ENCODE measurements at regions not wholly inside any gene's neighbourhood (a gene's known extent, or its start where the extent isn't known, plus 50 kb on each side); places are given as distances from the start of the nearest gene placed in this dataset.

- Histone ChIP-seq H3K27ac (no peak overlapping the region), H3K4me1 (no peaks in the 10 kb centered on the region), H3K36me3 (no peaks in the 10 kb centered on the region), H3K9me3 (replicated peaks) (no peaks in the 10 kb centered on the region), H3K4me3 (no peak overlapping the region), H3K27me3 (no peaks in the 10 kb centered on the region)
- peak in 1 of 2 experiments; percentile 23 for DNase-seq
These were observed 204.4 kb downstream of the HIPK3 start for GRCh38 chr11:33461369-33462125.

- Histone ChIP-seq H3K4me3 (no peak overlapping the region), H3K9me3 (replicated peaks) (no peaks in the 10 kb centered on the region), H3K36me3 (no peaks in the 10 kb centered on the region), H3K27me3 (no peaks in the 10 kb centered on the region), H3K27ac (no peak overlapping the region), H3K4me1 (peaks cover 11% of the 10 kb centered on the region)
- no peak for DNase-seq
These were observed 200.8 kb downstream of the HIPK3 start for GRCh38 chr11:33457948-33458347.

GRCh38 chr11:33455867-33456463, 198.8 kb downstream of the HIPK3 start:
- Histone ChIP-seq H3K36me3 (no peaks in the 10 kb centered on the region), H3K4me3 (no peak overlapping the region), H3K9me3 (replicated peaks) (no peaks in the 10 kb centered on the region), H3K27me3 (no peaks in the 10 kb centered on the region), H3K4me1 (peaks cover 15% of the 10 kb centered on the region), H3K27ac (no peak overlapping the region)
- DNase-seq: no peak

- no peak overlapping the region for H3K27ac ChIP-seq
- H3K9me3 ChIP-seq (replicated peaks): no peaks in the 10 kb centered on the region
- H3K27me3 ChIP-seq: no peaks in the 10 kb centered on the region
- no peak overlapping the region for H3K4me3 ChIP-seq
- peaks cover 15% of the 10 kb centered on the region for H3K4me1 ChIP-seq
- H3K36me3 ChIP-seq: no peaks in the 10 kb centered on the region
- DNase-seq: peak in 1 of 2 experiments; percentile 28
These were observed 197.1 kb downstream of the HIPK3 start for GRCh38 chr11:33454264-33454663.

- Histone ChIP-seq H3K4me1 (peaks cover 15% of the 10 kb centered on the region), H3K27me3 (no peaks in the 10 kb centered on the region), H3K4me3 (no peak overlapping the region), H3K27ac (no peak overlapping the region), H3K9me3 (replicated peaks) (no peaks in the 10 kb centered on the region), H3K36me3 (no peaks in the 10 kb centered on the region)
- no peak for DNase-seq
These were observed 195.8 kb downstream of the HIPK3 start for GRCh38 chr11:33452836-33453624.

GRCh38 chr11:33451364-33451763, 194.2 kb downstream of the HIPK3 start:
- H3K4me3 ChIP-seq: no peak overlapping the region
- no peaks in the 10 kb centered on the region for H3K9me3 ChIP-seq (replicated peaks)
- H3K36me3 ChIP-seq: no peaks in the 10 kb centered on the region
- no peak overlapping the region for H3K27ac ChIP-seq
- DNase-seq: no peak
- H3K4me1 ChIP-seq: peaks cover 15% of the 10 kb centered on the region
- H3K27me3 ChIP-seq: no peaks in the 10 kb centered on the region

GRCh38 chr11:33449798-33450197, 192.6 kb downstream of the HIPK3 start:
- Histone ChIP-seq H3K9me3 (replicated peaks) (no peaks in the 10 kb centered on the region), H3K4me1 (peaks cover 15% of the 10 kb centered on the region), H3K36me3 (no peaks in the 10 kb centered on the region), H3K27ac (no peak overlapping the region), H3K4me3 (no peak overlapping the region), H3K27me3 (no peaks in the 10 kb centered on the region)
- DNase-seq: no peak

- Histone ChIP-seq H3K36me3 (no peaks in the 10 kb centered on the region), H3K4me1 (peaks cover 8% of the 10 kb centered on the region), H3K4me3 (no peak overlapping the region), H3K27me3 (no peaks in the 10 kb centered on the region), H3K9me3 (replicated peaks) (no peaks in the 10 kb centered on the region), H3K27ac (no peak overlapping the region)
- DNase-seq: no peak
These were observed 191.4 kb downstream of the HIPK3 start for GRCh38 chr11:33448461-33449130.

- no peaks in the 10 kb centered on the region for H3K9me3 ChIP-seq (replicated peaks)
- H3K4me3 ChIP-seq: no peak overlapping the region
- no peak for DNase-seq
- H3K27me3 ChIP-seq: no peaks in the 10 kb centered on the region
- H3K27ac ChIP-seq: no peak overlapping the region
- H3K36me3 ChIP-seq: no peaks in the 10 kb centered on the region
- no peaks in the 10 kb centered on the region for H3K4me1 ChIP-seq
These were observed 188.6 kb downstream of the HIPK3 start for GRCh38 chr11:33445761-33446161.

- no peaks in the 10 kb centered on the region for H3K27me3 ChIP-seq
- H3K4me1 ChIP-seq: no peaks in the 10 kb centered on the region
- H3K27ac ChIP-seq: no peak overlapping the region
- DNase-seq: no peak
- H3K9me3 ChIP-seq (replicated peaks): no peaks in the 10 kb centered on the region
- H3K36me3 ChIP-seq: no peaks in the 10 kb centered on the region
- H3K4me3 ChIP-seq: no peak overlapping the region
These were observed 187.8 kb downstream of the HIPK3 start for GRCh38 chr11:33444835-33445594.

- H3K27me3 ChIP-seq: no peaks in the 10 kb centered on the region
- DNase-seq: no peak
- no peaks in the 10 kb centered on the region for H3K36me3 ChIP-seq
- no peak overlapping the region for H3K27ac ChIP-seq
- H3K4me1 ChIP-seq: no peaks in the 10 kb centered on the region
- no peak overlapping the region for H3K4me3 ChIP-seq
- H3K9me3 ChIP-seq (replicated peaks): no peaks in the 10 kb centered on the region
These were observed 186.5 kb downstream of the HIPK3 start for GRCh38 chr11:33443684-33444083.

GRCh38 chr11:33438301-33438700, 181.1 kb downstream of the HIPK3 start:
- Histone ChIP-seq H3K27me3 (no peaks in the 10 kb centered on the region), H3K9me3 (replicated peaks) (no peaks in the 10 kb centered on the region), H3K4me3 (no peak overlapping the region), H3K27ac (no peak overlapping the region), H3K36me3 (no peaks in the 10 kb centered on the region), H3K4me1 (no peaks in the 10 kb centered on the region)
- DNase-seq: peak; percentile 6 to 16

GRCh38 chr11:33437529-33437928, 180.3 kb downstream of the HIPK3 start:
- no peaks in the 10 kb centered on the region for H3K4me1 ChIP-seq
- no peaks in the 10 kb centered on the region for H3K36me3 ChIP-seq
- H3K27ac ChIP-seq: no peak overlapping the region
- no peak for DNase-seq
- no peaks in the 10 kb centered on the region for H3K27me3 ChIP-seq
- no peak overlapping the region for H3K4me3 ChIP-seq
- H3K9me3 ChIP-seq (replicated peaks): peaks cover 3% of the 10 kb centered on the region; the same call in 1 of the 2 replicates

GRCh38 chr11:33435216-33435615, 178.0 kb downstream of the HIPK3 start:
- Histone ChIP-seq H3K4me1 (no peaks in the 10 kb centered on the region), H3K27ac (no peak overlapping the region), H3K9me3 (replicated peaks) (peaks cover 3% of the 10 kb centered on the region; the same call in 1 of the 2 replicates), H3K27me3 (no peaks in the 10 kb centered on the region), H3K4me3 (no peak overlapping the region), H3K36me3 (no peaks in the 10 kb centered on the region)
- DNase-seq: no peak

All from SJCRH30 (cell line).